ENCODE measurements at regions not wholly inside any gene's neighbourhood (a gene's known extent, or its start where the extent isn't known, plus 50 kb on each side); places are given as distances from the start of the nearest gene placed in this dataset.

- no peak for DNase-seq (ENCODE audit: low read depth)
Measured at GRCh38 chr1:209326076-209326475, 257.4 kb upstream of the CAMK1G start.

- peak; percentile 20 for DNase-seq (ENCODE audit: low read depth)
Measured at GRCh38 chr1:209326831-209327230, 256.7 kb upstream of the CAMK1G start.

GRCh38 chr1:209328196-209328595 is 255.3 kb upstream of the CAMK1G start:
- peak; percentile 8 for DNase-seq (ENCODE audit: low read depth)

- DNase-seq (ENCODE audit: low read depth): no peak
Measured at GRCh38 chr1:209335178-209335577, 248.3 kb upstream of the CAMK1G start.

GRCh38 chr1:209341146-209341545 is 242.4 kb upstream of the CAMK1G start:
- no peak for DNase-seq (ENCODE audit: low read depth)

GRCh38 chr1:209341673-209342420 is 241.7 kb upstream of the CAMK1G start:
- no peak for DNase-seq (ENCODE audit: low read depth)

GRCh38 chr1:209342441-209343175 is 240.9 kb upstream of the CAMK1G start:
- DNase-seq (ENCODE audit: low read depth): no peak

GRCh38 chr1:209343511-209343910 is 240.0 kb upstream of the CAMK1G start:
- no peak for DNase-seq (ENCODE audit: low read depth)

GRCh38 chr1:209344156-209344555 is 239.4 kb upstream of the CAMK1G start:
- no peak for DNase-seq (ENCODE audit: low read depth)

- DNase-seq (ENCODE audit: low read depth): no peak
Measured at GRCh38 chr1:209349363-209350308, 233.9 kb upstream of the CAMK1G start.

GRCh38 chr1:209353053-209353452 is 230.5 kb upstream of the CAMK1G start:
- no peak for DNase-seq (ENCODE audit: low read depth)

GRCh38 chr1:209354111-209354839 is 229.2 kb upstream of the CAMK1G start:
- peak; percentile 87 for DNase-seq (ENCODE audit: low read depth)

GRCh38 chr1:209354840-209355165 is 228.7 kb upstream of the CAMK1G start:
- DNase-seq (ENCODE audit: low read depth): no peak

GRCh38 chr1:209355415-209355814 is 228.1 kb upstream of the CAMK1G start:
- DNase-seq (ENCODE audit: low read depth): no peak

- DNase-seq (ENCODE audit: low read depth): peak; percentile 35
Measured at GRCh38 chr1:209356976-209357377, 226.5 kb upstream of the CAMK1G start.

- DNase-seq (ENCODE audit: low read depth): no peak
Measured at GRCh38 chr1:209363112-209363511, 220.4 kb upstream of the CAMK1G start.

GRCh38 chr1:209364716-209365115 is 218.8 kb upstream of the CAMK1G start:
- no peak for DNase-seq (ENCODE audit: low read depth)

- DNase-seq (ENCODE audit: low read depth): no peak
Measured at GRCh38 chr1:209367061-209367772, 216.3 kb upstream of the CAMK1G start.

- peak; percentile 92 for DNase-seq (ENCODE audit: low read depth)
Measured at GRCh38 chr1:209368864-209369598, 214.5 kb upstream of the CAMK1G start.

Data from RPMI7951 (cell line).